ENCODE measurements at regions not wholly inside any gene's neighbourhood (a gene's known extent, or its start where the extent isn't known, plus 50 kb on each side); places are given as distances from the start of the nearest gene placed in this dataset.

DNA sequence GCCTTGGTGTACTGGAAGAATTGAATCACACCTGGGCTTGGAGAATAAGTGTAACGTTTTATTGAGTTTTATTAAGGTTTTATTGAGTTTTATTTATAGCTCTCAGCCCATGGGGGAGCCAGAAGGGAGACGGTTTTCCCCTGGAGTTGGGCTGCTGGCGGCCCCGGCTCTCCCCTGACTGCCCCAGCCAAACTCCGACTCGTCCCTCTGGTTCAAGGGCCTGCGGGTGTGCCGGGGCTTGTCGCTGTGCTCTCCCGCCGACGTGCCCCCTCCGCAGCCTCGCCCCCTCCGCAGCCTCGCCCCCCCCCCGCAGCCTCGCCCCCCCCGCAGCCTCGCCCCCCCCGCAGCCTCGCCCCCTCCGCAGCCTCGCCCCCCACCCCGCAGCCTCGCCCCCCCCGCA, 326.1 kb upstream of the RTL1 start:
- TF ChIP-seq, protein P1, sequence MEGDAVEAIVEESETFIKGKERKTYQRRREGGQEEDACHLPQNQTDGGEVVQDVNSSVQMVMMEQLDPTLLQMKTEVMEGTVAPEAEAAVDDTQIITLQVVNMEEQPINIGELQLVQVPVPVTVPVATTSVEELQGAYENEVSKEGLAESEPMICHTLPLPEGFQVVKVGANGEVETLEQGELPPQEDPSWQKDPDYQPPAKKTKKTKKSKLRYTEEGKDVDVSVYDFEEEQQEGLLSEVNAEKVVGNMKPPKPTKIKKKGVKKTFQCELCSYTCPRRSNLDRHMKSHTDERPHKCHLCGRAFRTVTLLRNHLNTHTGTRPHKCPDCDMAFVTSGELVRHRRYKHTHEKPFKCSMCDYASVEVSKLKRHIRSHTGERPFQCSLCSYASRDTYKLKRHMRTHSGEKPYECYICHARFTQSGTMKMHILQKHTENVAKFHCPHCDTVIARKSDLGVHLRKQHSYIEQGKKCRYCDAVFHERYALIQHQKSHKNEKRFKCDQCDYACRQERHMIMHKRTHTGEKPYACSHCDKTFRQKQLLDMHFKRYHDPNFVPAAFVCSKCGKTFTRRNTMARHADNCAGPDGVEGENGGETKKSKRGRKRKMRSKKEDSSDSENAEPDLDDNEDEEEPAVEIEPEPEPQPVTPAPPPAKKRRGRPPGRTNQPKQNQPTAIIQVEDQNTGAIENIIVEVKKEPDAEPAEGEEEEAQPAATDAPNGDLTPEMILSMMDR (IDR thresholded peaks at IDR 0.05; ENCODE audit: low read depth, low read length): no peak
- no peak for DNase-seq (ENCODE audit: extremely low read depth, low read depth)

DNA sequence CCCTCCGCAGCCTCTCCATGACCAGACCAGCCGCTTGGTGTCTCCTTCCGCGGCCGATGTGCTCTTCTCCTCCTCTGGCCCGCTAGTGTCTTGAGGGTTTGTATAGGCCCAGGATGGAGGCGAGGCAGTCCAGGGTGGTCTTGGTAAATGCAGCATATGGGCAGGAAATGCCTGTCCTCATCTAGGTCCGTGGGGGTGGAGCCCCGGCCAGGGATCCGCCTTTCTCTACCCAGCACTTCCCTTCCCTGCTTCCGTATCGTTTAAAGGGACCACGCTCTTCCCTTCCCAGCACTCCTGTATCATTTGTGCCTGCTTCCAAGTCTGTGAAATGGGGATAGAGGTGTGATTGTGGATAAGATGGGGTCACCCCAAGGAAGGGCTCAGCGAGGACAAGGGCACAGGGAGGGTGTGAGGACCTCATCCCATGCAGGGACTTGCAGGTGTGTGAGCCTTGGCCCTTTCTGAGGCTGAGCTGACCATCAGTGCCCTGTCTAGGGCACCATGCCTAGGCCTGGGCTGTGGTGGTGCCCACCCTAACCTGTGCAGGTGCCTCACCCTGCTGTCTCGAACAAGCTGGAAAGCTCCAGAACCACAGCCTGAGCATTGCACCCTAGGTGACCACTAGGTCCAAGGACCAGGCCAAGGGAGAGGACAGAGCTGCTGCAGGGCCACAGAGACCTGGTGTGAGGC, 326.8 kb upstream of the RTL1 start:
- no peak for DNase-seq (ENCODE audit: extremely low read depth, low read depth)
- TF ChIP-seq, protein P1 (IDR thresholded peaks at IDR 0.05; ENCODE audit: low read depth, low read length): no peak

DNA sequence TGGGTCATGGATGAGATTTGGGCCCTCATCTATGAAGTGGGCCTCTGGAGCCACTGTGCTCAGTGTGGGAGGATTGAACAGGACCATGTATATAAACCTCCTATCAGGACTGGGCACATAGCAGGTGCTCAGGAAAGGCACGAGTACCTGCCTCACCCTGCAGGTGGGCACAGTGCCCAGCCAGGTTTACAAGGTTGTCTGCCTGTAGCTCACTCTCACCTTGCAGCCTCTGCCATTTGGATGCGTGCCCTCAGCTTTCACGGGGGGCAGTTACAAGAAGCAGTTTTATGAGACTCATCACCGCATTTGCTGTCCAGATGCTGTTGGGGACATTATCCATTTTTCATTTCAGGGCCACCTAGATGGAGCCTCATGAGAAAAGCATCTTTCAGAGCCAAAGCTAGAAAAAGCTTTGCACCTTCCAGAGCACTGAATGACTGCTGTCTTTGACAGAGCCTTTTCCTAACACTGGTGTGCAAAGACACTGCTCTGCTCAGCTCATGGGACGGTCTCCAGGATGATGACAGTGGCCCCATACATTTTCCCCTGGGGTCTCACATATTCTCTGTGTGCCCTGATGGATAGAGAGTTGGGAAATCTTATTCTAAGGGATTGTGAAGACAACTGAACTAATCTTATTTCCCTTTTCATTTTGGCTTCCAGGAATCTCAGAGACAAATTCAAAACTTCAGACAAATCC, 327.5 kb upstream of the RTL1 start:
- TF ChIP-seq, protein P1 (IDR thresholded peaks at IDR 0.05; ENCODE audit: low read depth, low read length): no peak
- no peak for DNase-seq (ENCODE audit: extremely low read depth, low read depth)

DNA sequence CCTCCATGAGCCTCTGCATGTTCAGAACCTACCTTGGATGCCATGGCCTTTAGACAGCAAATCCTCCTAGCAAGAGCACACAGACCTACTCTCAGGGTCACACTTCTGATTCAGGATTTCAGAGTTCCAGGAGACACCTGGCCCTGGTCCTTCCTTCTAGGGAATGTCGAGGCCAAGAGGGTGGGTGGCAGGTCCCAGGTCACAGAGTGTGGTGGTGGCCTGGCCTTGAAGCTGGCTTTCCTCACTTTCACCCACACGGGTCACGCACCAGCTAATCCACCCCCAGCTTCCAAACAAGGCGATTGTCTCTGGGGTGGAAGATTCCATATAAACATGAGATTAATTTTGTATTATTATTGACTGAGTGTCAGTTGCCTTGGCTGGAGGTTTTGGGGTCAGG, 328.3 kb upstream of the RTL1 start:
- DNase-seq (ENCODE audit: extremely low read depth, low read depth): no peak
- TF ChIP-seq, protein P1 (IDR thresholded peaks at IDR 0.05; ENCODE audit: low read depth, low read length): no peak

DNA sequence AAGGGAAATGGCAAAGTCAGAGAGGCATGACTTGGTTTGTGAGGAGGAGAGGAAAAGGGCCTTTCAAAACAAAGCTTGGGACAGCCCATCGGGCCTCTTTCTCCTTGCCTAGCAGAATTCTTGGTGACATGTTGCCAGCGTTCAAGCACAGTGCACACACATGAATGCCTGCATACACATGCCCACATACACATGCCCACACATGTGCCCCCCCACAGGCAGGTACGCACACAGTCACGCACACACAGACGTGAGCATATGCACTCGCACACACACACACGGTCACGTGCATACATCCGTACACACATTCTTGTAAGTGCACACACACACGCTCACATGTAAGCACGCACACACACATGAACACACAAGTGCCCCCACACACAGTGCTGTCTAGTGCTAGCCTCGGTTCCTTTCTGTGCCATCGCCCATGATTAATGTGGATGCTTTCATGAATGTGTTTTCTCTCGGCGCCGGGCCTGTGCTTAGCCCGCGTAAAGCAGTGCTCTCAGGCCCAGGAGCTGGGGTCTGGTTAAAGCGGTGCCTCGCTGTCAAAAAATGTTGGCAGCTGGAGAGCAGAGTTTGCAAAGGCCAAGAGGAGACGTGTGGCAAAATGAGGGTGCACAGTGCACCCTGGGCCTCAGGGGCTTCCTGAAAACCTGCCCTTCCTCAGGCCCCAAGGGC, 328.8 kb upstream of the DIO3 start:
- no peak for DNase-seq (ENCODE audit: extremely low read depth, low read depth)
- TF ChIP-seq, protein P1 (IDR thresholded peaks at IDR 0.05; ENCODE audit: low read depth, low read length): no peak

DNA sequence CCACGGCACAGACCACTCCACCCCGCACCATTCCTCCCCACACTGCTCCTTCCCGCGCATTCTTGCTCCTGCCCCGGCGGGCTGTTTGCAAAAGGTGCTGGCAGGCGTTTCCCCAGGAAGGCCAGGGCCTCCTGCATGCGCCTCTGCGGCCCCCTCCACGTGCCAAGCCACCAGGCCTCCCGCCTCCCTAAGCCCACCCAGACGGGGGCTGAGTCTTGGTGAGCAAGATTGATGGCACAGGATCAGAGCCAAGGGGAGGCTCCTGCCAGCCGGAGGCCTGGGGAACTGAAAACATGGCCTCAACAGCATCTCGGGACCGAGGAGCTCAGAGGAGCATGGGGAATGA, 328.3 kb upstream of the DIO3 start:
- DNase-seq (ENCODE audit: extremely low read depth, low read depth): no peak
- TF ChIP-seq, protein P1 (IDR thresholded peaks at IDR 0.05; ENCODE audit: low read depth, low read length): no peak

DNA sequence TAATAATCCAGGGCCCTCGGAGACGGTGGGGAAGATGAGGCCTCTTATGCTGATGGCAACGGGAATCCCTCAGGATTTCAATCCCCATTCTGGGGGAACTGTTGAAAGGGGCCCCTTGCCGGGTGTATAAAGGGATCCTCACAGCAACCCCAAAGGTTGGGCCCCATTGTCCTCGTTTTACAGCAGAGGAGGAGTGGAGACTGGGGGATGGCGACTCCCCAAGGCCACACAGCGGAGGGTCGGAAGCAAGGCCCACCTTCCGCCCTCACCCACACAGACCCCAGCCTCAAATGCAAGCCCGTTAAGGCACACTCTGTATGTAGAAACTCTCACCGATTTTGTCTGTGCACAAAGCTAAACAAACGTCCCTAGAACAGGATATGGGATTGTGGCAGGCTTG, 327.9 kb upstream of the DIO3 start:
- DNase-seq (ENCODE audit: extremely low read depth, low read depth): no peak
- TF ChIP-seq, protein P1 (IDR thresholded peaks at IDR 0.05; ENCODE audit: low read depth, low read length): no peak

Data from AG09319 (cell line).